HG03108 (cell line): ENCODE measurements at regions not wholly inside any gene's neighbourhood (a gene's known extent, or its start where the extent isn't known, plus 50 kb on each side); places are given as distances from the start of the nearest gene placed in this dataset.

ENCODE experiments used
- ATAC-seq: cut with Tn5 transposase; IDR thresholded peaks from one replicate; pipeline ENCODE4 v1.9.1; 2021; ENCODE audit warnings: moderate library complexity; ENCODE audit not compliant: unreplicated experiment

DNA sequence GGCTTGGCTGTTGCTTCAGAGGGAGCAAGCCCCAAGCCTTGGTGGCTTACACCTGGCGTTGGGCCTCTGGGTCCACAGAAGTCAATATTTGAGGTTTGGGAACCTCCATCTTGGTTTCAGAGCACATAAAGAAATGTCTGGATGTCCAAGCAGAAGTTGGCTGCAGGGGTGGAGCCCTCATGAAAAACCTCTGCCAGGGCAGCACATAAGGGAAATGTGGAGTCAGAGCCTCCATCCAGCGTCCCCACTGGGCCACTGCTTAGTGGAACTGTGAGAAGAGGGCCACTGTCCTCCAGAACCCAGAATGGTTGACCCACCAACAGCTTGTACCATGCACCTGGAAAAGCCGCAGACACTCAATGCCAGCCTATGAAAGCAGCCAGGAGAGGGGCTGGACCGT, 573.5 kb upstream of the ZWINT start:
- no peak for ATAC-seq

- ATAC-seq, result no peak
Observed at GRCh38 chr10:56928714-56929113, 567.7 kb upstream of the ZWINT start.

DNA sequence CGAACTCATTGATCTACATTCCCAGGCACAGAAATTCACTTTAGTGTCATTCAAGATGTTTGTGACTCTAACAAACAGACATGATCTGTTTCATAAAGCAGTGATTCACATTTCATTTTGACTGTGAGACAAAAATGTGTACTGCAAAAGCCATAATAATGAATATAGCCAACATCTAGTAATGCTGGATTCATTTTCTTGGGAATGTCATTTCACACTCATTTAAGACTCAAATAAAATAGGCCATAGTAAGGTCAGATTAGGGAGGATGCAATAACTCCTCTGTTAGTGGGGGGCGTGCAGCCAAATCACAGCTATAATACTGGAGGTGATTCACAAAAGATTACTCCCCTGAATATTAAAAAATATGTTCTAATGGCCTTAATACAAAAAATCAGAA, 566.6 kb upstream of the ZWINT start:
- ATAC-seq, result no peak

DNA sequence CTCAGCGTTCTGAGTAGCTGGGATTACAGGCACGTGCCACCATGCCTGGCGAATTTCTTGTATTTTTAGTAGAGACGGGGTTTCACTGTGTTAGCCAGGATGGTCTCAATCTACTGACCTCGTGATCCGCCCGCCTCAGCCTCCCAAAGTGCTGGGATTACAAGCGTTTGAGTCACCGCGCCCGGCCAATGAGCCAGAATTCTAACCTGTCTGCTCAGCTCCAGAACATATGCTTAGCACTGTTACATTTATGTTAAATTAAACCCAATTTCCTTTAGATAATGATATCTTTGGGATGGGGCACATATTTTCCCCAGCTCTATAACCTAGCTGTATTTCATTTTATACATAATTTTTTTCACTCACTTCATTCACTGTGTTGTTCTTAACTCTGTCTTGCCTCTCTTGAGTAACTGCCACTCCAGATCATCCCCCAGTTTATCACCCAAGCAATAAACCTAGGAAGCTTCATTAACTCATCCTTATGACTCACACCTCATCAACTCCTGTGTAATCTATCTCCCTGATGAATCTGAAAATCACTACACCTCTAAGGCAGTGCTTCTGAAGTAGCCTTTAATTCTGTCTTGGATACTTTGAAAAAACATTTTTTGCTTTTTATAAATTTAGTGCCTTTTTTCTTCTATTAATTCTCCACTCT, 559.7 kb upstream of the ZWINT start:
- no peak for ATAC-seq

DNA sequence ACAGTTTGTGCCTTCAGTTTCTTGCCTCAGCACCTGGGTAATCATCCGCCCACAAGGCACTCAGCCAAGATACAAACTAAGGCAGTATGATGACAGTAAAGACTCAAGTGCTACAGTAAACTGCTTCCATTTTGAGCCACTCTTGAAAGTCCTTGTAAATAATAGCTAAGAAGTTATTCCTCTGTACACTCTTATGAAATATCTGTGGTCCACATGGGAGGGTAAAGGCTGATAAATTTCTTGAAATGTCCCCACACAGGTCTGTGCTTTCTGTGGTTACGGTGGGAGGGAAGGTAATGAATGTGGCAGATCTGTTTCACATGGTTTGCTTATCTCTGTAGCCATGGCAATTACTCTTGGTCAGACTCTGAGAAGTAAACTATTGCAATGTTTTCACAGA, 551.0 kb upstream of the ZWINT start:
- ATAC-seq, result no peak

DNA sequence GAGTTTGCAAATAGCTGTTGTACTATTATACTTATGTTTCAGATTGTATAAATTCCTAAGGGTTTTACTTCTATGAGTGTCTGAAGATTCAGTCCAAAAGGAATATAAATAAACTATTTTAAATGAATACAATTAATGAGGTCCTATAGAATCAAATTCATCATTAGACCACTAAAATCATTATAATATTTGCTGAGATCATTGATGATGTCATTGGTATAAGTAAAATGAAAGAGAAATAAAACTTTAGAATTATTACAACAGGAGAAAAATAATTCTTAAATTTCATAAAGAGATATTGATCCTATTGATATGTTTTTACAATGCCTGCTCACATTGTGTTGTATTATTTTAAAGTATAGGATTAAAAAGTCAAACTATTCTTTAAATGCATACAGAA, 544.0 kb upstream of the ZWINT start:
- ATAC-seq, result no peak

DNA sequence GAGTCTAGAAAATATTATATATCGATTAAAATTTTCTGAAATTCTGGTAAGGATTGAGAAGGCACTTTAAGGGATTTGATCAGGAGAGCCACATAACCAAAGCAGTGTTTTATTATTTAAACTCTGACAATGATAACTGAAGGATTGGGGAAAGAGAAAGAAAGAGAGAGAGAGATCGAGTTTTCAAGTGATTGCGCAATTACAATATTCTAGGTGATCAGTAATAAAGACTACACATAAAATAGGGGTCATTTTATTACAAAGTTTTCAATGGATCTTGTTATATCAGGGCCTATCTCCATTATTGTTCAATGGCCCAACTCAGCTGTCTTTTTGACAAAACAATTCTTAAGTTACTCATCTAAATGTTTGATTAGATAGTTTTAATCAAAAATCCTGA, 541.5 kb upstream of the ZWINT start:
- ATAC-seq, result no peak

DNA sequence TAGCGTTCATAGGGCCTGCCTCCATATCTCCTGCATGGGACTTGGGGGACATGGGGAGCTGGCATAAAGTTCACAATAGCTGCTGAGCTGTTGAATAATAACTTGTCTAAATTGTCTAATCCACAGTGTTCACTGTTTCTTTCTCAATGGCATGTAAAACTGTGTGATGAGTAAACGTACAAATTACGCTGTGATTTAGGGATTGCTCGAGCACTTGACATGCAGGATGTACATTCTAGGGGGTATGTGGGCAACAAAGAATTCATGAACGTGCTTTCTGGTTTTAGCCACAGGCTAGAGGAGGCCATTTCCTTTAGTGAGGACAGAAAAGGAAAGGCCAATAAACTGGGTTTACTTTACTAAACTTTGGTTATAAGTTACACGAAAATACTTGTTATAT, 534.2 kb upstream of the ZWINT start:
- no peak for ATAC-seq

DNA sequence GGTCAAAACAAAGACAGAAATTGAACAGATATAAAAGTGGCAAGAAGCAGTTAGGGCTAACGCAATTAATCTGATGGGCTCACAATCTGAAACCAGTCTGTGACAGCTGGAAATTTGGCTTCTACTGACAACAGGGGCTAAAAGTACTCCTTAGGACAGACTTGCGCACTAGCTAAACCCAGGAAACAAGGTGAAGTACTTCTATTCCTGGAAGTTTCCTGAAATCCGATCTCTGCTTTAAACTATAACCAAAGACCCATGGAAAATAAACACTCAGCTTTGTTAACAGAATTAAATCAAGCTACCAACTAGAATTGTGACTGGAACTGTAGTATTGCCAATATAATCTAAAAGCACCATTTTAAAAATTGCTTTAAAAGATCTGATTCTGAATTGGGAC, 520.2 kb upstream of the ZWINT start:
- ATAC-seq, result no peak

DNA sequence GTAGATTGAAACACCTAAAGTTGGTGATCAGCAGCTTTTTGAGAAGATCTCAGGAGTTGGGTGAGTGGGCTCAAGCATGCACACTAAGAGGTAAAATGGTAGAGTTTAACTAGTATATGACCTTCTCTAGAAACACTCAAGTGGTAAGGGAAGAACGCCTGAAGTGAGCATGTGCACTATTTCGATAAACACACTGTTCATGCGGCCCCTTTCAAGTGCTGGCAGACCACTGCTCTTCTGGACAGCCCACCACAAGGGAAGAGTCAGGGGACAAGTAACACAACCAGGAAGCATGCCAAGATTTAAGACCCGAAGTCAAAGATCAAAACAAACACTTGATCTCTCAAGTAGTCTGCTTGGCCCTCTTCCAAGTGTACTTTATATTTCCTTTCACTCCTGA, 519.5 kb upstream of the ZWINT start:
- no peak for ATAC-seq

DNA sequence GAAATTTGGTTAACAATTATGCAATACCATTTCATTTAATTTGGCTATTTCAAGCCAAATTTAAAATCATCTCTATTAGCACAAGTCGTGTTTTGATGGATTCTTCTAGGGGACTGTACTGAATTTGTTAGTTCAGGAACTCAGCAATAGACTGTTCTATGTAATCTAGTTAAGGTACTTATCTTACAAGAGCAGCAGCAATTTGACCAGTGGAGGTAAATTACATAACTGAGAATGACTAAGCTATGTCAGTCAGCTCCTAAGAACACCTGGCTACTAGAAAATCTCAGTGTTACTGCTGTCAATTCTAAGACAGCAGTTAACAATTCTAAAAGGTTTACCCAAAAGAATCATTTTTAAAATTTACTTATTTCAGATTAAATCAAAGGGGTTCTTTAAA, 513.9 kb upstream of the ZWINT start:
- no peak for ATAC-seq

- ATAC-seq, result no peak
Observed at GRCh38 chr10:56871160-56871668, 510.2 kb upstream of the ZWINT start.

DNA sequence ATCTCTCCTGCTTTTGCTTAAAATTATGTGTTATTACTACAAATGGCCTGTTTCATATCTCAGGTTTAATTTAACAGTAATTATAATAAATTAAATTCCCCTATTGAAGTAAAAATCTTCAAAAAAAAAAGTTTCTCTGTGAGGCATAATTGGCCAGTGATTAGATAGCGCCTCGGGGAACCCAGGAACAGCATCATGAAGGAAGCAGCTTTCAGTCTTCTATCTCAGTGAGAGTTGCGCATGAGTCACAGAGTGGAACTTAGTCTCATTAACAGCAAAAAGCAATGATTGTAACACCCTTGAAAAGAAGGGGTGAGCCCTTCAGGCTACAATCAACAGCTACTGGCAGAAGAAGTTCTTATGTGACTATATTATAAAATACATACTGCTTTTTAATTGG, 506.2 kb upstream of the ZWINT start:
- no peak for ATAC-seq

GRCh38 chr10:56856569-56856968, 495.5 kb upstream of the ZWINT start:
- ATAC-seq, result no peak

DNA sequence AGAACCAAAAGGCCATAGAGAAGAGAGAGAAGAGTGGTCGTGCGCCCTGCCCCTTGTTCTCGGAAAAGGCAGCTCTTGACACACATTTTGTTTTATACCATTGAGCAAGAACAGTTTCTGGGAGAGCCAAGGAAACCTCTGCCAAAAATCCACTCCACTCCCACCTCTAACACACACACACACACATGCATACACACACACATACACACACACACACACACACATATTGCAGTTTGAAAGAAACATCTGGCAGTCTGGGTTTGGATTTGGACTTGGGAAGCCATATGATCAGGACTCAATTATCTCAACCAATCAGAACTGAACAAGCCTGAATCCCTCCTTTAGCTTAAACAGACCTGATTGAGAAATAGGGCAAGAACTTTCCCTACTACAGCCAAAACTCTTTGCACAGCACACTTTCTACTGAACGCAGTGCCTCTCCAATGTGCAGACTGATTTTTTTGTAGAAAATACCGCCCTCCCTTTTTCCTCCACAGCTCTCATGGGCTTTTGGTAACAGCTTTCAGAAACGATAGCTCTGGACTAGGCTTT, 484.0 kb upstream of the ZWINT start:
- ATAC-seq, result no peak

DNA sequence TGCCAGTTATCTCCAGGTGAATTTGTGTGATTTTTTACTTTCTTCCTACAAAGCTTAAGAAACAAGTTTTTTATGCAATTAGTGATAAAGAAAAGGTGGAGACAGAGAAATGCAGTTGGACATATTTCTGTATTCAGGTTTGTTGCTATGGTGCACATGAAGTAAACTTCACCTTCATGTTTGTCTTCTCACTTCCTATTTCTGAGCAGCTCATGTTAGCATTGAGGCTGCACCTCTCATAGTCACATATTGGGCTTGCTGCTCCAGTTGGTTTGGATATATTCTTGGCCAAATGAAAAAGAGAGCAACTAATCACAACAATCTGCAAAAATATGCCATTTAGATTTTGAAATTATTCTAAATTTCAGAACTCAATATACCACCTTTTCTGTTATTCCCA, 475.6 kb upstream of the ZWINT start:
- no peak for ATAC-seq

GRCh38 chr10:56831681-56832080, 470.6 kb upstream of the ZWINT start:
- no peak for ATAC-seq

GRCh38 chr10:56823849-56824248, 462.8 kb upstream of the ZWINT start:
- no peak for ATAC-seq

GRCh38 chr10:56805022-56805421, 444.0 kb upstream of the ZWINT start:
- no peak for ATAC-seq

DNA sequence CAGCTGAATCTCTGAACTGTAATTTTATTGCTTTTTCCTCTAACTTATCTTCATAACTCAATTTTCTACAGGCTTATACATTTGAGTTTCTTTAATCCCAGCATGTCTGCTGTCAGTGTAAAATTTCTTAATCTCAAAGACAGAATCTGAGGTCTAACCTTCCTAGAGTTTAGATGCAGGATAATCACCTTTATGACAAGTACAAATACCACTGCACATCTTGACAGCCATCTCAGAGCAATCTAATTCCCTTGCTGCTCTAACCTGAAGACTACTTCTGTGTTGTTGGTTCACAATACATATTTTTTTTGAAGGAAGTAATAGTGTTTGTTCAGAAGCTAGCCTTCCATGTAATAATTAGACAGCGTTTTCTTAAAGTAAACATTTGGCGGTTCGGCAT, 424.2 kb upstream of the ZWINT start:
- ATAC-seq, result no peak

DNA sequence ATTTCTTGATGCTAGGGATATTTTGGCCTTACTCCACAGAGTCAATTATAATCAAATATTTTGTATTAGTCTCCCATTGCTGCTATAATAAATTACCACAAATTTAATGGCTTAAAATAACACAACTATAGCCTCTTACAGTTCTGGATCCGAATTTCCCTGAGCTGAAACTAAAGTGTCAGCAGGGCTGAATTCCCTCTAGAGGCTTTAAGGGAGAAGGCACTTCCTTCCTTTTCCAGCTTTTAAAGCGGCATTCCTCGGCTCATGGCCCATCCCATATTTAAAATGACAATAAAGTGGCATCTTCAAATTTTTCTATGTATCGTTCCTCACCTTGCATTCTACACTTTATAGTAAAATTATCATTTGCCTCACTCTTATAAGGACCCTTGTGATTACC, 421.4 kb upstream of the ZWINT start:
- no peak for ATAC-seq

DNA sequence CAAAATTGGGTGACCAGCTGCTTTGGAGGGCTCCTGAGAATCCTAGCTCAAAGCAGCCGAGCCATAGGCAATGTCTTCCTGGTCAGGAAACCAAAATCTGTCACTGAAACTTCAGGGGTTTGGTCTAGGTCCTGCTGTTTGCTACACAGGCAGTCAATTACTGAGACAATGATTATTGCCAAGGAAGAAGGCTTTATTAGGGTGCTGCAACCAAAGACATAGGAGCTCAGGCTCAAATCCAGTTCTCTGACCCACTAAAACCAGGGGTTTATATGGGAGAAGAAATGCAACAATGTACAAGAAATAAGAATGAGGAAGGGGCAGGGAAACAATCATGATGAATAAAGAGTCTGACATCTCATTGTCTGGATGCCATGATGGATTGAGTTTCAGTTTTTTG, 410.3 kb upstream of the ZWINT start:
- no peak for ATAC-seq

GRCh38 chr10:56763090-56763489, 402.0 kb upstream of the ZWINT start:
- no peak for ATAC-seq
